Endothelial cell of umbilical vein (primary cell): ENCODE measurements at regions not wholly inside any gene's neighbourhood (a gene's known extent, or its start where the extent isn't known, plus 50 kb on each side); places are given as distances from the start of the nearest gene placed in this dataset.

Experiments used
- BruUV-seq: library from RNA; stranded (reverse); fragments of 400-500 nt; replicated peaks from 2 replicates; lab custom pipeline; 2021; lab: Mats Ljungman, UMichigan
- CTCF ChIA-PET: fragments of 300-600, 350-600 bp; sonication (Branson Sonifier 250); formaldehyde crosslinking; loops from one replicate; lab custom pipeline; 2021; ENCODE audit warnings: antibody characterized with exemption, inconsistent platforms; lab: Charles Lee
- POLR2A ChIA-PET: fragments of 300-600, 350-600 bp; sonication (Branson Sonifier 250); formaldehyde crosslinking; loops from one replicate; lab custom pipeline; 2021; ENCODE audit warnings: antibody characterized with exemption, inconsistent platforms; lab: Charles Lee
- DNase-seq: peaks from one replicate; pipeline ENCODE4 v3.0.0-alpha.2; 2011; ENCODE audit warnings: low read depth, low spot score
- FAIRE-seq: peaks from 2 replicates; lab custom pipeline; 2011; peaks lifted over from hg19 to GRCh38; lab: Jason Lieb, UNC
- H2AFZ ChIP-seq: 2 replicates; pipeline ENCODE4 v1.6.0; 2012; ENCODE audit warnings: low read depth, low read length, control low read depth, inconsistent platforms
- H3K27ac ChIP-seq: 2 replicates; pipeline ENCODE4 v1.5.1; 2011; ENCODE audit warnings: low read depth, mild to moderate bottlenecking, control low read depth, low read length, moderate library complexity; ENCODE audit not compliant: insufficient read depth
- H3K27me3 ChIP-seq, 2 experiments: 2 replicates each; pipeline versions ENCODE4 v1.6.0 to v1.6.1; 2011; ENCODE audit warnings: low read length in 2 of 2, mixed read lengths in 1 of 2; ENCODE audit not compliant: control insufficient read depth in 2 of 2, insufficient read depth in 2 of 2
- H3K36me3 ChIP-seq, 2 experiments: 2 replicates in 1 of 2; 3 replicates in 1 of 2; pipeline ENCODE4 v1.5.1; 2011; ENCODE audit warnings: low read length in 2 of 2, mild to moderate bottlenecking in 1 of 2, moderate library complexity in 1 of 2; ENCODE audit not compliant: control insufficient read depth in 2 of 2, insufficient read depth in 2 of 2; ENCODE audit errors: extremely low read depth in 1 of 2
- H3K4me1 ChIP-seq: 3 replicates; pipeline ENCODE4 v1.5.1; 2011; ENCODE audit warnings: mild to moderate bottlenecking, low read length; ENCODE audit not compliant: control insufficient read depth, insufficient read depth; ENCODE audit errors: extremely low read depth
- H3K4me2 ChIP-seq: 2 replicates; pipeline ENCODE4 v1.6.1; 2011; ENCODE audit warnings: low read length, control low read depth, mixed read lengths; ENCODE audit not compliant: insufficient read depth
- H3K4me3 ChIP-seq, 3 experiments: fragments of 200-600 bp in 1 of 3; sonication (generic), shearing (Covaris generic) in 1 of 3; replicated peaks in 1 of 3; 2 replicates each; pipeline ENCODE4 v1.5.1; 2011 to 2016; ENCODE audit warnings: control low read depth in 3 of 3, low read length in 3 of 3, mild to moderate bottlenecking in 2 of 3, inconsistent platforms in 1 of 3, low read depth in 1 of 3, moderate library complexity in 1 of 3; ENCODE audit not compliant: insufficient read depth in 1 of 3
- H3K79me2 ChIP-seq: 2 replicates; pipeline ENCODE4 v1.6.0; 2012; ENCODE audit warnings: low read length, inconsistent platforms; ENCODE audit not compliant: control insufficient read depth, insufficient read depth
- H3K9ac ChIP-seq: replicated peaks from 2 replicates; pipeline ENCODE3; 2011; ENCODE audit warnings: low read length, control low read depth; ENCODE audit not compliant: insufficient read depth; ENCODE audit errors: extremely low read depth
- H3K9me1 ChIP-seq: replicated peaks from 3 replicates; pipeline ENCODE4 v1.6.0; 2011; ENCODE audit warnings: mild to moderate bottlenecking, low read length; ENCODE audit not compliant: control insufficient read depth, insufficient read depth; ENCODE audit errors: extremely low read depth
- H3K9me3 ChIP-seq: replicated peaks from 2 replicates; pipeline ENCODE4 v1.5.1; 2012; ENCODE audit warnings: low read length, inconsistent platforms; ENCODE audit not compliant: control insufficient read depth, insufficient read depth
- H4K20me1 ChIP-seq: replicated peaks from 2 replicates; pipeline ENCODE3; 2011; ENCODE audit warnings: mild to moderate bottlenecking, low read length; ENCODE audit not compliant: control insufficient read depth, insufficient read depth; ENCODE audit errors: extremely low read depth
- EZH2 ChIP-seq: IDR thresholded peaks from 2 replicates; pipeline ENCODE4 v1.6.1; 2012; ENCODE audit warnings: borderline replicate concordance, low read depth, mild to moderate bottlenecking, moderate library complexity, low read length, inconsistent platforms; ENCODE audit not compliant: severe bottlenecking
- FOS ChIP-seq: IDR thresholded peaks from 2 replicates; pipeline ENCODE4 v1.6.1; 2011; ENCODE audit warnings: mild to moderate bottlenecking, low read length, moderate library complexity, borderline replicate concordance; ENCODE audit not compliant: insufficient read depth
- GATA2 ChIP-seq: IDR thresholded peaks from 2 replicates; pipeline ENCODE4 v1.7.0; 2011; ENCODE audit warnings: low read depth, mild to moderate bottlenecking, moderate library complexity, mixed read lengths, low read length; ENCODE audit not compliant: insufficient read length, insufficient read depth
- JUN ChIP-seq: IDR thresholded peaks from 2 replicates; pipeline ENCODE4 v1.6.1; 2011; ENCODE audit warnings: borderline replicate concordance, low read depth; ENCODE audit not compliant: insufficient read length, insufficient read depth
- MYC ChIP-seq: IDR thresholded peaks from one replicate; pipeline ENCODE4 v1.6.1; 2011; ENCODE audit warnings: mild to moderate bottlenecking, low read depth, low read length
- POLR2A ChIP-seq: IDR thresholded peaks from 2 replicates; pipeline ENCODE4 v1.6.1; 2012; ENCODE audit warnings: low read depth, mild to moderate bottlenecking, control low read depth, low read length
- POLR2AphosphoS5 ChIP-seq: IDR thresholded peaks from 2 replicates; pipeline ENCODE4 v1.6.1; 2012; ENCODE audit warnings: low read depth, mild to moderate bottlenecking, control low read depth, low read length, moderate library complexity; ENCODE audit not compliant: insufficient read depth
- dilution Hi-C: fragments of 300-500 bp; cut with MboI; formaldehyde crosslinking; loops from one replicate; pipeline ENCODE4 v1.15.0; 2019; ENCODE audit warnings: low sequenced_read_pairs; ENCODE audit not compliant: extremely low pct_ligation_motif_present
- intact Hi-C: fragments of 100-400 bp; cut with micrococcal nuclease; formaldehyde crosslinking; loops from one replicate; pipeline ENCODE4 v1.10.0; 2022
- TF ChIP-seq, protein P1 (sequence below), 2 donors: IDR thresholded peaks; 1 replicate in 1 of 2; 2 replicates in 1 of 2; pipeline ENCODE4 v1.5.1; 2011; ENCODE audit warnings: low read length in 2 of 2, mild to moderate bottlenecking in 2 of 2, moderate library complexity in 2 of 2, control low read depth in 1 of 2, inconsistent platforms in 1 of 2, low read depth in 1 of 2; ENCODE audit not compliant: insufficient read depth in 1 of 2; ENCODE audit errors: extremely low read depth in 1 of 2
- TF ChIP-seq, protein P2 (sequence below): IDR thresholded peaks from 2 replicates; pipeline ENCODE4 v1.6.1; 2011; ENCODE audit not compliant: insufficient read depth, insufficient read length

DNA sequence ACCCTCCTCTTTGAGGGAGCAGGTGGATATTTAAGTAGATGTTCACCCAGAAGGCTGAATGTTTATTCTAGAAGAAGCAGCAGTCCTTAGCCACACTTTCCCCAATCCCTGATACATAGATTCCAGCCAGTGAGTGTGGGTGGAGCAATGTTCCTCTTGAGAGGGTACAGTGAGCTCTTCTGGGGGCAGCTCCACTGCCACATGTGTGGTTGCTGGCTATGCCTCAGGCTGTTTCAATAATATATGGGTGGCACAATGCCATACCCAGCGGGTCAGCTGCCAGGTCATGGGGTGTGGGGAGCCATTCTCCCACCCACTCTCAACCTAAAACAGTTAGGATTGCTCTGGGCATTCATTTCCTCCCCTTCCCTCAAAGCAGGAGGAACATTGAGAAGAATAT, 61.6 kb upstream of the DAB2 start:
- no TSS peak for BruUV-seq
- dilution Hi-C loops = no loop called here

More for the DNA sequence above, 61.6 kb upstream of the DAB2 start:
- no peaks in the 10 kb centered on the region for H3K79me2 ChIP-seq
- H3K9me1 ChIP-seq = no peaks in the 10 kb centered on the region
- H4K20me1 ChIP-seq = no peaks in the 10 kb centered on the region
- no peak overlapping the region for H3K4me3 ChIP-seq
- H3K27me3 ChIP-seq = no peaks in the 10 kb centered on the region
- intact Hi-C loops = no loop called here
- no peak overlapping the region for H3K4me2 ChIP-seq
- H3K9ac ChIP-seq = no peak overlapping the region
- FAIRE-seq (no peak), DNase-seq (no peak)
- H3K4me1 ChIP-seq = no peaks in the 10 kb centered on the region
- no peaks in the 10 kb centered on the region for H3K36me3 ChIP-seq
- TF ChIP-seq EZH2 (no peak), POLR2AphosphoS5 (no peak), GATA2 (no peak), JUN (no peak), POLR2A (no peak), FOS (no peak), MYC (no peak)
- TF ChIP-seq, protein P1, sequence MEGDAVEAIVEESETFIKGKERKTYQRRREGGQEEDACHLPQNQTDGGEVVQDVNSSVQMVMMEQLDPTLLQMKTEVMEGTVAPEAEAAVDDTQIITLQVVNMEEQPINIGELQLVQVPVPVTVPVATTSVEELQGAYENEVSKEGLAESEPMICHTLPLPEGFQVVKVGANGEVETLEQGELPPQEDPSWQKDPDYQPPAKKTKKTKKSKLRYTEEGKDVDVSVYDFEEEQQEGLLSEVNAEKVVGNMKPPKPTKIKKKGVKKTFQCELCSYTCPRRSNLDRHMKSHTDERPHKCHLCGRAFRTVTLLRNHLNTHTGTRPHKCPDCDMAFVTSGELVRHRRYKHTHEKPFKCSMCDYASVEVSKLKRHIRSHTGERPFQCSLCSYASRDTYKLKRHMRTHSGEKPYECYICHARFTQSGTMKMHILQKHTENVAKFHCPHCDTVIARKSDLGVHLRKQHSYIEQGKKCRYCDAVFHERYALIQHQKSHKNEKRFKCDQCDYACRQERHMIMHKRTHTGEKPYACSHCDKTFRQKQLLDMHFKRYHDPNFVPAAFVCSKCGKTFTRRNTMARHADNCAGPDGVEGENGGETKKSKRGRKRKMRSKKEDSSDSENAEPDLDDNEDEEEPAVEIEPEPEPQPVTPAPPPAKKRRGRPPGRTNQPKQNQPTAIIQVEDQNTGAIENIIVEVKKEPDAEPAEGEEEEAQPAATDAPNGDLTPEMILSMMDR (IDR thresholded peaks at IDR 0.05; ENCODE audit: extremely low read depth in 1 of 2, insufficient read depth in 1 of 2, low read depth in 1 of 2, low read length in 2 of 2) = no peak
- TF ChIP-seq, protein P2, sequence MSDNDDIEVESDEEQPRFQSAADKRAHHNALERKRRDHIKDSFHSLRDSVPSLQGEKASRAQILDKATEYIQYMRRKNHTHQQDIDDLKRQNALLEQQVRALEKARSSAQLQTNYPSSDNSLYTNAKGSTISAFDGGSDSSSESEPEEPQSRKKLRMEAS = no peak
- CTCF ChIA-PET = interaction anchor here (1.1 to 1.3 kb wide), 3 partner anchors 8 to 21 kb away, joined by 3 to 4 read pairs (median 3); no protein-coding TSS in a partner anchor
- no peak overlapping the region for H3K27ac ChIP-seq
- POLR2A ChIA-PET = no interaction called here
- no peaks in the 10 kb centered on the region for H3K9me3 ChIP-seq
- H2AFZ ChIP-seq = no peak overlapping the region
